Fibroblast of the aortic adventitia (primary cell): ENCODE measurements at regions not wholly inside any gene's neighbourhood (a gene's known extent, or its start where the extent isn't known, plus 50 kb on each side); places are given as distances from the start of the nearest gene placed in this dataset.

Source experiments
- DNase-seq: peaks from one replicate; pipeline ENCODE4 v3.0.0-alpha.2; 2010; ENCODE audit warnings: low read depth
- H3K4me3 ChIP-seq: 2 replicates; pipeline ENCODE4 v1.5.1; 2011; ENCODE audit warnings: low read depth, mild to moderate bottlenecking, control low read depth, low read length, moderate library complexity
- CTCF ChIP-seq: IDR thresholded peaks from 2 replicates; pipeline ENCODE4 v1.5.1; 2011; ENCODE audit warnings: mild to moderate bottlenecking, low read length, control low read depth, inconsistent platforms; ENCODE audit not compliant: insufficient read depth

DNA sequence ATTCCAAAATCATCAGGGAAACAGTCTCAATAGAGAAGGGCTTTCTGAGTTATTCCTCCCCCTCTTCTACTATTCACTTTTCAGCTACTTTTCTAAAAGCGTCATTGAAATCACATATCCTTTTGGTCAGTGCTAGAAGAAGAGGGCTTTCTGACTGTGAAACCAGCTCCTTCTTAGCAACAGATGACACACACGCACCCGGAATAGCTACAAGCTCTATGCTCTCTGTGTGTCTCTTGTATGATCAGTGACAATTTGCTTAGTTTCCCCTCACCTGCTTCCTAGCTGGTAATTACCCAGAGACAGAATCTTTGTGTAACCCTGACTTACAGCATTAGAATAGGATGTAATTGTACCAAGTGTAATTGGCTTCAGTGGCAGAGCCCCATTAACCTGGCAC is 268.1 kb upstream of the SLITRK2 start:
- H3K4me3 ChIP-seq, result no peak overlapping the region
- no peak for DNase-seq
- TF ChIP-seq CTCF, result no peak

DNA sequence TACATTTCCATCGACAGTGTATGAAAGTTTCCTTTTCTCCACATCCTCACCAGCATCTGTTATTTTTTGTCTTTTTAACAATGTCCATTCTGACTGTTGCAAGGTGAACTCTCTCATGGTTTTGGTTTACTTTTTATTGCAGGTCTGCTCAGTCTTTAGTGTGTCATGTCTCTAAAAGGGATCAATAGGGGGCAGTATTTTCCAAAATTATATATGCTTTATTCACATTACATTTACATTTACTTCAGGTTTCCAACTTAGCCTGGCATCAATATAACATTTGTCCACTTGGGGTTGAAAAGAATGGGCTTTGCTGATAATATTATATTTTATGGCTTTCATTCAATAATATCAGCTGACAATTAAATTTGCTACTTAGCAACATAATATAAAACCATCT is 265.0 kb upstream of the SLITRK2 start:
- no peak for TF ChIP-seq CTCF
- DNase-seq, result no peak
- H3K4me3 ChIP-seq, result no peak overlapping the region

GRCh38 chrX:145553702-145554101 is 263.9 kb upstream of the SLITRK2 start:
- H3K4me3 ChIP-seq, result no peak overlapping the region
- no peak for TF ChIP-seq CTCF
- DNase-seq, result no peak

DNA sequence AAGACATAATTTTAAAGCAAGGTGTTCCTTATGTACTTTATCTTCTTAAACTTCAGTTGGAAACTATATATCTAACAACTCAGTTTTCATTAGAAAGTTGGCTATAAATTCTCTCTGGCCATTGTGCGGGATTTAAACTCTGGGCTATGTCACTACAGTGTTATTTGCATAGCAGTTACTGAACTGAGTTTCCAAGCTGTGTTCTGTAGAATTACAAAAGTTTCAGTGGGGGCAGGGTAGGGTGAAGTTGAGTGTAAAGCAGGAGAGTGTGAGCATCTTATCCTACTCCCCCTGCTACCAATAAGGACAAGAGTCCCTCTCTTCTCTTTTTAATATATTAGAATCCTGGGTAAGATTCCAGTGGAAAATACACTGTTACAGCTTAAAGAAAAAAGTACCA is 254.5 kb upstream of the SLITRK2 start:
- H3K4me3 ChIP-seq, result no peak overlapping the region
- DNase-seq, result no peak
- no peak for TF ChIP-seq CTCF

GRCh38 chrX:145609951-145610511 is 207.6 kb upstream of the SLITRK2 start:
- no peak for TF ChIP-seq CTCF
- H3K4me3 ChIP-seq, result no peak overlapping the region
- peak; percentile 7 for DNase-seq

- H3K4me3 ChIP-seq, result no peak overlapping the region
- DNase-seq, result no peak
- no peak for TF ChIP-seq CTCF
Observed at GRCh38 chrX:145613894-145614293, 203.7 kb upstream of the SLITRK2 start.

DNA sequence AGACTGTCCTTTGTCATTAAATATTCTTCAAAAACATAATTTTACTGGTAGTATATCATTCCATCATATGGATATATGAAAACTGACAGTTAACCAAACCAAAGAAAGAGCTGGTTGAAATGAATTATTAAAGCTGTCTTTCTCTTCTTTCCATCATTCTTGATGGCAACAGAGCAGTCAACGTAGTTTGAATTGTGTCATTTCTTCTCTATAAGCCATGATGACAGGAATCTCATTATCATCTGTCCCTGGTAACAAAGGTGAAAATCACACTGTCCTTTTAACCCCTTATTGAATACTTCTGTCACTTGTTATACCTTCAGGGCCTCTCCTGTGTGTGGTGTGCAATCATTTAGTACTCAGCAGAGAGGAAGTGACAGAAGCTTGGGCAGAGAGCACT is 197.0 kb upstream of the SLITRK2 start:
- H3K4me3 ChIP-seq, result no peak overlapping the region
- DNase-seq, result no peak
- TF ChIP-seq CTCF, result no peak
